GM23338 (cell line): ENCODE measurements at regions not wholly inside any gene's neighbourhood (a gene's known extent, or its start where the extent isn't known, plus 50 kb on each side); places are given as distances from the start of the nearest gene placed in this dataset.

Experiments
- ATAC-seq: fragments of 200-7000 bp; cut with Tn5 transposase; 3 replicates; pipeline ENCODE4 v1.9.1; 2020
- DNase-seq: peaks from one replicate; pipeline ENCODE4 v3.0.0-alpha.2; 2015; ENCODE audit warnings: low spot score
- H2AFZ ChIP-seq: fragments of 200-600 bp; sonication (generic); 2 replicates; pipeline ENCODE4 v1.8.0; 2016; ENCODE audit warnings: antibody characterized with exemption, mild to moderate bottlenecking, moderate library complexity
- H3F3A ChIP-seq: fragments of 200-600 bp; sonication (generic); replicated peaks from 2 replicates; pipeline ENCODE4 v1.8.0; 2017; ENCODE audit warnings: antibody characterized with exemption, mixed run types, low read depth
- H3K27ac ChIP-seq: fragments of 200-600 bp; sonication (generic); 2 replicates; pipeline ENCODE4 v1.6.1; 2016; ENCODE audit warnings: low read depth
- H3K27me3 ChIP-seq: fragments of 200-600 bp; sonication (generic); 2 replicates; pipeline ENCODE4 v1.8.0; 2016; ENCODE audit warnings: mild to moderate bottlenecking, mixed run types, moderate library complexity; ENCODE audit not compliant: insufficient read depth
- H3K36me3 ChIP-seq: fragments of 200-600 bp; sonication (generic); 2 replicates; pipeline ENCODE4 v1.8.0; 2016; ENCODE audit warnings: mild to moderate bottlenecking; ENCODE audit not compliant: insufficient read depth
- H3K4me1 ChIP-seq: fragments of 200-600 bp; sonication (generic); 2 replicates; pipeline ENCODE4 v1.8.0; 2016; ENCODE audit warnings: mild to moderate bottlenecking, moderate library complexity; ENCODE audit not compliant: insufficient read depth
- H3K4me2 ChIP-seq: fragments of 200-600 bp; sonication (generic); 2 replicates; pipeline ENCODE4 v1.7.1; 2017; ENCODE audit warnings: mixed run types
- H3K4me3 ChIP-seq: fragments of 200-600 bp; sonication (generic); 2 replicates; pipeline ENCODE4 v1.6.1; 2016; ENCODE audit warnings: mixed run types
- H3K79me2 ChIP-seq: fragments of 200-600 bp; sonication (generic); replicated peaks from 2 replicates; pipeline ENCODE4 v1.8.0; 2017; ENCODE audit warnings: mild to moderate bottlenecking; ENCODE audit not compliant: insufficient read depth
- H3K9me2 ChIP-seq: fragments of 200-600 bp; sonication (generic); 2 replicates; pipeline ENCODE4 v1.8.0; 2017; ENCODE audit not compliant: insufficient read depth
- H4K20me1 ChIP-seq: fragments of 200-600 bp; sonication (generic); replicated peaks from 2 replicates; pipeline ENCODE4 v1.8.0; 2017; ENCODE audit warnings: mild to moderate bottlenecking; ENCODE audit not compliant: insufficient read depth
- H3K27ac Mint-ChIP-seq: 2 replicates; pipeline ENCODE4 v1.8.0; 2020; ENCODE audit warnings: inconsistent platforms, mild to moderate bottlenecking, moderate library complexity, mixed read lengths
- H3K27me3 Mint-ChIP-seq: 3 replicates; pipeline ENCODE4 v1.8.0; 2022; ENCODE audit warnings: low read depth, mild to moderate bottlenecking, moderate library complexity, mixed read lengths, inconsistent platforms; ENCODE audit not compliant: insufficient read depth, poor library complexity
- H3K36me3 Mint-ChIP-seq: 3 replicates; pipeline ENCODE4 v1.8.0; 2021; ENCODE audit warnings: low read depth, mild to moderate bottlenecking, inconsistent platforms, moderate library complexity, mixed read lengths
- H3K4me1 Mint-ChIP-seq: 3 replicates; pipeline ENCODE4 v1.8.0; 2020; ENCODE audit warnings: mild to moderate bottlenecking, inconsistent platforms, mixed read lengths
- H3K4me3 Mint-ChIP-seq: 3 replicates; pipeline ENCODE4 v1.8.0; 2021; ENCODE audit warnings: moderate library complexity, mild to moderate bottlenecking, inconsistent platforms, mixed read lengths
- H3K9me3 Mint-ChIP-seq: 3 replicates; pipeline ENCODE4 v1.8.0; 2020; ENCODE audit warnings: moderate library complexity, mild to moderate bottlenecking, inconsistent platforms, mixed read lengths
- CREB1 ChIP-seq: fragments of 250-450 bp; sonication (Bioruptor Pico); IDR thresholded peaks from 2 replicates; pipeline ENCODE4 v1.5.0; 2020; ENCODE audit warnings: low read depth, mild to moderate bottlenecking, moderate library complexity
- CTCF ChIP-seq, 2 experiments: fragments of 200-600 bp in 1 of 2; sonication (generic) in 1 of 2; conservative IDR thresholded peaks; 2 replicates each; pipeline versions ENCODE4 v1.5.1 to v1.6.1; 2016 to 2017; ENCODE audit warnings: antibody characterized with exemption in 2 of 2, low read depth in 2 of 2, mild to moderate bottlenecking in 2 of 2, moderate library complexity in 1 of 2
- ETS1 ChIP-seq: IDR thresholded peaks from 2 replicates; pipeline ENCODE4 v1.6.1; 2016; ENCODE audit warnings: antibody characterized with exemption
- EZH2 ChIP-seq: fragments of 200-600 bp; sonication (generic); IDR thresholded peaks from one replicate; pipeline ENCODE4 v1.8.0; 2017; ENCODE audit warnings: antibody characterized with exemption, mild to moderate bottlenecking, low read depth; ENCODE audit not compliant: unreplicated experiment
- EZH2phosphoT487 ChIP-seq: fragments of 200-600 bp; sonication (generic); IDR thresholded peaks from one replicate; pipeline ENCODE4 v1.8.1; 2018; ENCODE audit warnings: antibody characterized with exemption; ENCODE audit not compliant: unreplicated experiment
- JUNB ChIP-seq: IDR thresholded peaks from one replicate; pipeline ENCODE4 v1.6.1; 2016; ENCODE audit warnings: antibody characterized with exemption; ENCODE audit not compliant: unreplicated experiment
- NANOG ChIP-seq: IDR thresholded peaks from 2 replicates; pipeline ENCODE4 v1.6.1; 2016; ENCODE audit warnings: antibody characterized with exemption, borderline replicate concordance
- POLR2AphosphoS5 ChIP-seq: IDR thresholded peaks from 2 replicates; pipeline ENCODE4 v1.6.1; 2016; ENCODE audit warnings: antibody characterized with exemption, low read depth
- REST ChIP-seq: IDR thresholded peaks from one replicate; pipeline ENCODE4 v1.6.1; 2018; ENCODE audit warnings: antibody characterized with exemption; ENCODE audit not compliant: unreplicated experiment
- STAT1 ChIP-seq: IDR thresholded peaks from one replicate; pipeline ENCODE4 v1.6.1; 2016; ENCODE audit warnings: antibody characterized with exemption; ENCODE audit not compliant: unreplicated experiment
- ZNF114 ChIP-seq: fragments of 250-450 bp; sonication (Bioruptor Pico); IDR thresholded peaks from 2 replicates; pipeline ENCODE4 v1.5.0; 2020; ENCODE audit warnings: mild to moderate bottlenecking, moderate library complexity
- ZNF331 ChIP-seq: fragments of 250-450 bp; sonication (Bioruptor Pico); IDR thresholded peaks from 2 replicates; pipeline ENCODE4 v1.5.0; 2020; ENCODE audit warnings: low read depth, mild to moderate bottlenecking, moderate library complexity
- ZNF462 ChIP-seq: fragments of 250-450 bp; sonication (Bioruptor Pico); IDR thresholded peaks from 2 replicates; pipeline ENCODE4 v1.5.0; 2020; ENCODE audit warnings: mild to moderate bottlenecking, moderate library complexity

- Mint-ChIP-seq H3K27me3 (peaks cover 2% of the 10 kb centered on the region), H3K36me3 (peaks cover 14% of the 10 kb centered on the region; the same call in 2 of the 3 replicates), H3K4me3 (no peak overlapping the region), H3K9me3 (peaks cover 29% of the 10 kb centered on the region), H3K27ac (no peak overlapping the region), H3K4me1 (no peaks in the 10 kb centered on the region)
- H3F3A ChIP-seq = no peaks in the 10 kb centered on the region
- no peak overlapping the region for H3K4me2 ChIP-seq
- no peaks in the 10 kb centered on the region for H3K27me3 ChIP-seq
- ATAC-seq = no peak
- no peak overlapping the region for H3K27ac ChIP-seq
- no peaks in the 10 kb centered on the region for H4K20me1 ChIP-seq
- H3K9me2 ChIP-seq = no peaks in the 10 kb centered on the region
- no peak overlapping the region for H2AFZ ChIP-seq
- no peaks in the 10 kb centered on the region for H3K4me1 ChIP-seq
- no peak for DNase-seq
- TF ChIP-seq CREB1 (no peak), STAT1 (no peak), REST (no peak), ZNF114 (CRISPR knock-in tag) (no peak), NANOG (no peak), ZNF331 (CRISPR knock-in tag) (no peak), ZNF462 (CRISPR knock-in tag) (no peak), EZH2phosphoT487 (no peak), EZH2 (no peak), CTCF (conservative IDR thresholded peaks at IDR 0.05; ENCODE audit: low read depth in 2 of 2) (no peak), ETS1 (no peak), POLR2AphosphoS5 (no peak), JUNB (no peak)
- H3K36me3 ChIP-seq = no peaks in the 10 kb centered on the region
- H3K79me2 ChIP-seq = no peaks in the 10 kb centered on the region
- H3K4me3 ChIP-seq = no peak overlapping the region
Observed at GRCh38 chr13:69477451-69477850, 630.2 kb upstream of the ATXN8OS start.
